Activated B cell treated with CpG ODN at 0.5 μM for 24 hours (primary cell): ENCODE measurements at regions not wholly inside any gene's neighbourhood (a gene's known extent, or its start where the extent isn't known, plus 50 kb on each side); places are given as distances from the start of the nearest gene placed in this dataset.

Source experiments
- ATAC-seq: fragments of 200-7000 bp; cut with Tn5 transposase; one replicate; pipeline ENCODE4 v1.10.0; 2021; ENCODE audit warnings: low read depth, mild to moderate bottlenecking, moderate library complexity
- CTCF ChIA-PET: fragments of 350-600 bp; sonication (Branson Sonifier 250); formaldehyde crosslinking; loops from one replicate; lab custom pipeline; 2021; ENCODE audit warnings: antibody characterized with exemption; lab: Charles Lee
- POLR2A ChIA-PET: fragments of 350-600 bp; sonication (Branson Sonifier 250); formaldehyde crosslinking; loops from one replicate; lab custom pipeline; 2021; ENCODE audit warnings: antibody characterized with exemption; lab: Charles Lee
- DNase-seq: peaks from one replicate; pipeline ENCODE4 v3.0.0; 2022
- H3K27ac Mint-ChIP-seq: one replicate; pipeline ENCODE4 v1.8.0; 2020; ENCODE audit warnings: mixed read lengths
- H3K27me3 Mint-ChIP-seq: one replicate; pipeline ENCODE4 v1.8.0; 2021; ENCODE audit warnings: mixed read lengths
- H3K36me3 Mint-ChIP-seq: one replicate; pipeline ENCODE4 v1.8.0; 2021; ENCODE audit warnings: low read depth, mixed read lengths
- H3K4me1 Mint-ChIP-seq: one replicate; pipeline ENCODE4 v1.8.0; 2021; ENCODE audit warnings: mixed read lengths
- H3K4me3 Mint-ChIP-seq: one replicate; pipeline ENCODE4 v1.8.0; 2020; ENCODE audit warnings: mild to moderate bottlenecking, mixed read lengths
- H3K9me3 Mint-ChIP-seq: one replicate; pipeline ENCODE4 v1.8.0; 2020; ENCODE audit warnings: mixed read lengths
- CTCF ChIP-seq: fragments of 200-600 bp; IDR thresholded peaks from one replicate; pipeline ENCODE4 v1.8.0; 2022; ENCODE audit warnings: antibody characterized with exemption, mild to moderate bottlenecking
- intact Hi-C: fragments of 100-400 bp; cut with micrococcal nuclease; formaldehyde crosslinking; loops from one replicate; pipeline ENCODE4 v1.15.1; 2024

- Mint-ChIP-seq H3K36me3 (no peaks in the 10 kb centered on the region), H3K4me3 (no peak overlapping the region), H3K27ac (no peak overlapping the region), H3K4me1 (peaks cover 10% of the 10 kb centered on the region), H3K9me3 (no peaks in the 10 kb centered on the region), H3K27me3 (no peaks in the 10 kb centered on the region)
- no peak for TF ChIP-seq CTCF
- intact Hi-C loops: no loop called here
- CTCF ChIA-PET: no interaction called here
- POLR2A ChIA-PET: no interaction called here
- ATAC-seq (no peak), DNase-seq (no peak)
Measured at GRCh38 chr13:104984296-104984818, 1551.1 kb downstream of the EFNB2 start.

GRCh38 chr13:104983601-104984000 is 1551.9 kb downstream of the EFNB2 start:
- DNase-seq (no peak), ATAC-seq (no peak)
- Mint-ChIP-seq H3K4me3 (no peak overlapping the region), H3K9me3 (no peaks in the 10 kb centered on the region), H3K27ac (no peak overlapping the region), H3K27me3 (no peaks in the 10 kb centered on the region), H3K4me1 (peaks cover 10% of the 10 kb centered on the region), H3K36me3 (no peaks in the 10 kb centered on the region)
- no peak for TF ChIP-seq CTCF
- intact Hi-C loops: no loop called here
- ChIA-PET CTCF (no interaction called here), POLR2A (no interaction called here)

- TF ChIP-seq CTCF: no peak
- no peaks in the 10 kb centered on the region for H3K9me3 Mint-ChIP-seq
- DNase-seq: no peak
- no peak for ATAC-seq
- H3K27me3 Mint-ChIP-seq: no peaks in the 10 kb centered on the region
- peaks cover 10% of the 10 kb centered on the region for H3K4me1 Mint-ChIP-seq
- H3K27ac Mint-ChIP-seq: no peak overlapping the region
- H3K36me3 Mint-ChIP-seq: no peaks in the 10 kb centered on the region
- ChIA-PET POLR2A (no interaction called here), CTCF (no interaction called here)
- intact Hi-C loops: no loop called here
- no peak overlapping the region for H3K4me3 Mint-ChIP-seq
Measured at GRCh38 chr13:104980586-104980985, 1554.9 kb downstream of the EFNB2 start.

GRCh38 chr13:104979281-104980030 is 1556.0 kb downstream of the EFNB2 start:
- ChIA-PET POLR2A (no interaction called here), CTCF (no interaction called here)
- no peaks in the 10 kb centered on the region for H3K36me3 Mint-ChIP-seq
- DNase-seq (no peak), ATAC-seq (no peak)
- H3K27me3 Mint-ChIP-seq: no peaks in the 10 kb centered on the region
- no peaks in the 10 kb centered on the region for H3K9me3 Mint-ChIP-seq
- peaks cover 4% of the 10 kb centered on the region for H3K4me1 Mint-ChIP-seq
- no peak for TF ChIP-seq CTCF
- H3K4me3 Mint-ChIP-seq: no peak overlapping the region
- H3K27ac Mint-ChIP-seq: no peak overlapping the region
- intact Hi-C loops: no loop called here

- no peaks in the 10 kb centered on the region for H3K36me3 Mint-ChIP-seq
- DNase-seq: no peak
- H3K4me1 Mint-ChIP-seq: no peaks in the 10 kb centered on the region
- no peak for TF ChIP-seq CTCF
- POLR2A ChIA-PET: no interaction called here
- intact Hi-C loops: no loop called here
- ATAC-seq: no peak
- no peaks in the 10 kb centered on the region for H3K9me3 Mint-ChIP-seq
- no peak overlapping the region for H3K27ac Mint-ChIP-seq
- no peaks in the 10 kb centered on the region for H3K27me3 Mint-ChIP-seq
- CTCF ChIA-PET: no interaction called here
- no peak overlapping the region for H3K4me3 Mint-ChIP-seq
Measured at GRCh38 chr13:104976986-104977385, 1558.5 kb downstream of the EFNB2 start.
